ENCODE measurements at regions not wholly inside any gene's neighbourhood (a gene's known extent, or its start where the extent isn't known, plus 50 kb on each side); places are given as distances from the start of the nearest gene placed in this dataset.

GRCh38 chr10:6823770-6824169, 243.7 kb upstream of the PRKCQ start:
- Histone ChIP-seq H3K4me1 (no peaks in the 10 kb centered on the region), H3K27ac (no peak overlapping the region), H3K4me3 (no peak overlapping the region), H3K9me3 (ENCODE audit: low read depth) (no peaks in the 10 kb centered on the region), H2AFZ (replicated peaks) (no peak overlapping the region), H3K9ac (no peak overlapping the region), H3K4me2 (no peak overlapping the region), H4K20me1 (ENCODE audit: low read depth) (no peaks in the 10 kb centered on the region), H3K36me3 (no peaks in the 10 kb centered on the region), H3K79me2 (ENCODE audit: low read depth) (no peaks in the 10 kb centered on the region), H3F3A (ENCODE audit: low read depth) (no peaks in the 10 kb centered on the region), H3K27me3 (no peaks in the 10 kb centered on the region)
- no peak for DNase-seq (ENCODE audit: low spot score)
- Mint-ChIP-seq H3K36me3 (no peaks in the 10 kb centered on the region), H3K9me3 (no peaks in the 10 kb centered on the region), H3K4me3 (no peak overlapping the region), H3K4me1 (peaks cover 8% of the 10 kb centered on the region), H3K27ac (no peak overlapping the region), H3K27me3 (ENCODE audit: insufficient read depth, low read depth) (peaks cover 6% of the 10 kb centered on the region)
- no peak for TF ChIP-seq CTCF (IDR thresholded peaks at IDR 0.05)
- TF ChIP-seq EZH2 (IDR thresholded peaks at IDR 0.05): no peak
- no peak for TF ChIP-seq EZH2phosphoT487 (IDR thresholded peaks at IDR 0.05)

GRCh38 chr10:6819301-6819700, 239.2 kb upstream of the PRKCQ start:
- Histone ChIP-seq H3K4me2 (no peak overlapping the region), H4K20me1 (ENCODE audit: low read depth) (no peaks in the 10 kb centered on the region), H3K4me3 (no peak overlapping the region), H3K4me1 (no peaks in the 10 kb centered on the region), H3K27ac (no peak overlapping the region), H2AFZ (replicated peaks) (no peak overlapping the region), H3K36me3 (no peaks in the 10 kb centered on the region), H3F3A (ENCODE audit: low read depth) (no peaks in the 10 kb centered on the region), H3K9me3 (ENCODE audit: low read depth) (no peaks in the 10 kb centered on the region), H3K79me2 (ENCODE audit: low read depth) (no peaks in the 10 kb centered on the region), H3K9ac (no peak overlapping the region), H3K27me3 (no peaks in the 10 kb centered on the region)
- Mint-ChIP-seq H3K4me3 (no peak overlapping the region), H3K36me3 (no peaks in the 10 kb centered on the region), H3K27ac (no peak overlapping the region), H3K9me3 (no peaks in the 10 kb centered on the region), H3K4me1 (peaks cover 9% of the 10 kb centered on the region), H3K27me3 (ENCODE audit: insufficient read depth, low read depth) (peaks cover 6% of the 10 kb centered on the region)
- no peak for DNase-seq (ENCODE audit: low spot score)
- TF ChIP-seq EZH2 (IDR thresholded peaks at IDR 0.05): no peak
- no peak for TF ChIP-seq EZH2phosphoT487 (IDR thresholded peaks at IDR 0.05)
- TF ChIP-seq CTCF (IDR thresholded peaks at IDR 0.05): no peak

DNA sequence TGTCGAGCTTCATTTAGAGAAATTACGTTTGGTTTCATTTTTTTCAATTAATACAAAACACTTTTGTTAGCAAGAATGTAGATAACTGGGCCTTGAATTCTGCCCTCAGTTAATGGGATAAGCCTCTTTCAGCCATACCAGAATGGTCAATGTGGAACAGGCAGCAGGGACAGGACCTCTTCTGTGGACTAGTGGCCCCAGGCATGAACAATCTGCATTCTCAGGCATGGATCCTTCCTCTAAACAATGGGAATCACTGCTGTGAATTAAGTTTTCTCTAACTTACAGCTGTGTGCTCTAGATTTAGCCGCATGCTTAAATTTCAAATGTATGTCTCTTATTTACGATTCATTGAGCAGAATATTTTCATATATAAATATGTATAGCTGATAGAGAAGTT, 237.7 kb upstream of the PRKCQ start:
- Histone ChIP-seq H3K9me3 (ENCODE audit: low read depth) (no peaks in the 10 kb centered on the region), H3K4me1 (no peaks in the 10 kb centered on the region), H3K4me2 (no peak overlapping the region), H3K4me3 (no peak overlapping the region), H3K9ac (no peak overlapping the region), H3K27ac (no peak overlapping the region), H3K79me2 (ENCODE audit: low read depth) (no peaks in the 10 kb centered on the region), H4K20me1 (ENCODE audit: low read depth) (no peaks in the 10 kb centered on the region), H3F3A (ENCODE audit: low read depth) (no peaks in the 10 kb centered on the region), H2AFZ (replicated peaks) (no peak overlapping the region), H3K36me3 (no peaks in the 10 kb centered on the region), H3K27me3 (no peaks in the 10 kb centered on the region)
- Mint-ChIP-seq H3K27me3 (ENCODE audit: insufficient read depth, low read depth) (peaks cover 6% of the 10 kb centered on the region), H3K4me3 (no peak overlapping the region), H3K9me3 (no peaks in the 10 kb centered on the region), H3K36me3 (no peaks in the 10 kb centered on the region), H3K27ac (no peak overlapping the region), H3K4me1 (peaks cover 14% of the 10 kb centered on the region)
- no peak for DNase-seq (ENCODE audit: low spot score)
- no peak for TF ChIP-seq EZH2phosphoT487 (IDR thresholded peaks at IDR 0.05)
- TF ChIP-seq CTCF (IDR thresholded peaks at IDR 0.05): no peak
- no peak for TF ChIP-seq EZH2 (IDR thresholded peaks at IDR 0.05)

DNA sequence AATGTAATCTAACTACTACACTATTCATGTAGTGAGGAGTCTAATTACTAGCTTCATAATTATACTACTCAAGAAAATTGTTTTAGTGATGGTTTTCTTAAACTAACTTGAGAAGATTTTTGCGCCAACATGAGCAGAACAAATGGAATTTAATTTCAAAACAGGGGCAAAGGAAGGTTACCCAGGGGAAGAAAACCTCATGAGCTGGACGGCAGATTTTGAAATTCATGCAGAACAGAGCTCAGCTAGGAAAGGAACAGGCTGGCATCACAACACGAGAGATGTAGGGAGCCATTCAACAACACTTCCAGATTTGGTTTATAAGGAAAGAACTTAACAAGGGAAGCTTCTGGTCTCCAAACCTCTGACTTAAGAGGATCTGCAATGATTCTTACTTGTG, 235.3 kb upstream of the PRKCQ start:
- H3K27ac Mint-ChIP-seq: no peak overlapping the region
- H3K36me3 Mint-ChIP-seq: no peaks in the 10 kb centered on the region
- peaks cover 6% of the 10 kb centered on the region for H3K9me3 Mint-ChIP-seq
- no peak overlapping the region for H3K4me3 Mint-ChIP-seq
- no peak for DNase-seq (ENCODE audit: low spot score)
- H3K4me1 Mint-ChIP-seq: peaks cover 14% of the 10 kb centered on the region
- no peaks in the 10 kb centered on the region for H3F3A ChIP-seq (ENCODE audit: low read depth)
- H3K79me2 ChIP-seq (ENCODE audit: low read depth): no peaks in the 10 kb centered on the region
- H3K9me3 ChIP-seq (ENCODE audit: low read depth): no peaks in the 10 kb centered on the region
- no peak overlapping the region for H3K4me2 ChIP-seq
- no peaks in the 10 kb centered on the region for H4K20me1 ChIP-seq (ENCODE audit: low read depth)
- H3K36me3 ChIP-seq: no peaks in the 10 kb centered on the region
- no peak overlapping the region for H3K27ac ChIP-seq
- no peaks in the 10 kb centered on the region for H3K27me3 ChIP-seq
- H3K9ac ChIP-seq: no peak overlapping the region
- TF ChIP-seq EZH2 (IDR thresholded peaks at IDR 0.05) (no peak), EZH2phosphoT487 (IDR thresholded peaks at IDR 0.05) (no peak), CTCF (IDR thresholded peaks at IDR 0.05) (no peak)
- H2AFZ ChIP-seq (replicated peaks): no peak overlapping the region
- H3K4me1 ChIP-seq: no peaks in the 10 kb centered on the region
- no peaks in the 10 kb centered on the region for H3K27me3 Mint-ChIP-seq (ENCODE audit: insufficient read depth, low read depth)
- H3K4me3 ChIP-seq: no peak overlapping the region

All from neural progenitor cell (in vitro differentiated cells).